HFF-Myc (cell line): ENCODE measurements at regions not wholly inside any gene's neighbourhood (a gene's known extent, or its start where the extent isn't known, plus 50 kb on each side); places are given as distances from the start of the nearest gene placed in this dataset.

Experiments
- DNase-seq: peaks from one replicate; pipeline ENCODE4 v3.0.0-alpha.2; 2011; ENCODE audit warnings: low read depth; ENCODE audit errors: extremely low read depth
- H3K4me3 ChIP-seq: replicated peaks from 2 replicates; pipeline ENCODE4 v1.5.1; 2011; ENCODE audit warnings: low read depth, mild to moderate bottlenecking, control low read depth, low read length
- CTCF ChIP-seq: IDR thresholded peaks from 2 replicates; pipeline ENCODE4 v1.5.1; 2012; ENCODE audit warnings: mild to moderate bottlenecking, low read depth, low read length, control low read depth; ENCODE audit errors: missing control alignments

GRCh38 chr7:54392935-54393334, 149.2 kb upstream of the VSTM2A start:
- no peak for DNase-seq
- TF ChIP-seq CTCF, result no peak

GRCh38 chr7:54394834-54395233, 147.3 kb upstream of the VSTM2A start:
- no peak for DNase-seq

More at GRCh38 chr7:54392935-54393334, 149.2 kb upstream of the VSTM2A start:
- H3K4me3 ChIP-seq, result no peak overlapping the region

GRCh38 chr7:54397836-54398612, 144.2 kb upstream of the VSTM2A start:
- H3K4me3 ChIP-seq, result no peak overlapping the region
- TF ChIP-seq CTCF, result no peak
- no peak for DNase-seq

More at GRCh38 chr7:54394834-54395233, 147.3 kb upstream of the VSTM2A start:
- no peak overlapping the region for H3K4me3 ChIP-seq
- TF ChIP-seq CTCF, result no peak

GRCh38 chr7:54398863-54399262, 143.3 kb upstream of the VSTM2A start:
- no peak for TF ChIP-seq CTCF
- H3K4me3 ChIP-seq, result no peak overlapping the region
- DNase-seq, result no peak

GRCh38 chr7:54409917-54410316, 132.3 kb upstream of the VSTM2A start:
- DNase-seq, result no peak
- no peak for TF ChIP-seq CTCF
- no peak overlapping the region for H3K4me3 ChIP-seq

GRCh38 chr7:54416678-54417077, 125.5 kb upstream of the VSTM2A start:
- H3K4me3 ChIP-seq, result no peak overlapping the region
- no peak for TF ChIP-seq CTCF
- no peak for DNase-seq

- H3K4me3 ChIP-seq, result no peak overlapping the region
- DNase-seq, result no peak
- no peak for TF ChIP-seq CTCF
These were observed 123.0 kb upstream of the VSTM2A start for GRCh38 chr7:54419209-54419608.
